DOHH2 (cell line): ENCODE measurements at regions not wholly inside any gene's neighbourhood (a gene's known extent, or its start where the extent isn't known, plus 50 kb on each side); places are given as distances from the start of the nearest gene placed in this dataset.

Experiments used
- H3F3A ChIP-seq: fragments of 200-600 bp; sonication (generic), shearing (Covaris generic); 2 replicates; pipeline ENCODE4 v1.6.0; 2016; ENCODE audit warnings: antibody characterized with exemption, mild to moderate bottlenecking; ENCODE audit not compliant: control insufficient read depth, insufficient read depth
- H3K27ac ChIP-seq: fragments of 200-600 bp; sonication (generic); 2 replicates; pipeline ENCODE4 v1.5.1; 2014; ENCODE audit warnings: low read depth, mild to moderate bottlenecking, low read length, moderate library complexity
- H3K27me3 ChIP-seq: fragments of 200-600 bp; sonication (generic); 2 replicates; pipeline ENCODE4 v1.6.1; 2014; ENCODE audit warnings: mild to moderate bottlenecking, low read length, mixed read lengths; ENCODE audit not compliant: control insufficient read depth
- H3K36me3 ChIP-seq: fragments of 200-600 bp; sonication (generic); 2 replicates; pipeline ENCODE4 v1.6.1; 2014; ENCODE audit warnings: mild to moderate bottlenecking, low read length, moderate library complexity, mixed read lengths; ENCODE audit not compliant: control insufficient read depth
- H3K4me1 ChIP-seq: fragments of 200-600 bp; sonication (generic); 2 replicates; pipeline ENCODE4 v1.6.1; 2014; ENCODE audit warnings: mild to moderate bottlenecking, low read length, mixed read lengths; ENCODE audit not compliant: control insufficient read depth
- H3K4me2 ChIP-seq: fragments of 200-600 bp; sonication (generic); 2 replicates; pipeline ENCODE4 v1.6.0; 2014; ENCODE audit warnings: mild to moderate bottlenecking, low read length, moderate library complexity
- H3K4me3 ChIP-seq: fragments of 200-600 bp; sonication (generic); 2 replicates; pipeline ENCODE4 v1.5.1; 2014; ENCODE audit warnings: mild to moderate bottlenecking, low read length, mixed read lengths
- H3K79me2 ChIP-seq: fragments of 200-600 bp; sonication (generic); 2 replicates; pipeline ENCODE4 v1.6.1; 2014; ENCODE audit warnings: mild to moderate bottlenecking, low read length, mixed read lengths; ENCODE audit not compliant: control insufficient read depth
- H3K9me2 ChIP-seq: fragments of 200-600 bp; sonication (generic); replicated peaks from 2 replicates; pipeline ENCODE4 v1.6.1; 2014; ENCODE audit warnings: mild to moderate bottlenecking, low read length, mixed read lengths; ENCODE audit not compliant: control insufficient read depth
- H3K9me3 ChIP-seq: fragments of 200-600 bp; sonication (generic); 2 replicates; pipeline ENCODE4 v1.6.1; 2014; ENCODE audit warnings: antibody characterized with exemption, low read length, mixed read lengths; ENCODE audit not compliant: control insufficient read depth, insufficient read depth
- H4K20me1 ChIP-seq: fragments of 200-600 bp; sonication (generic); 2 replicates; pipeline ENCODE4 v1.6.0; 2014; ENCODE audit warnings: low read depth, mild to moderate bottlenecking, antibody characterized with exemption, low read length, moderate library complexity; ENCODE audit not compliant: control insufficient read depth, insufficient read depth
- EZH2phosphoT487 ChIP-seq: fragments of 200-600 bp; sonication (generic); IDR thresholded peaks from 2 replicates; pipeline ENCODE4 v1.6.1; 2017; ENCODE audit warnings: borderline replicate concordance, mild to moderate bottlenecking, antibody characterized with exemption, low read length, moderate library complexity, mixed read lengths
- TF ChIP-seq, protein P1 (sequence below): fragments of 200-600 bp; sonication (generic); IDR thresholded peaks from one replicate; pipeline ENCODE4 v1.5.1; 2014; ENCODE audit warnings: antibody characterized with exemption, mild to moderate bottlenecking, low read depth, low read length; ENCODE audit not compliant: poor library complexity, severe bottlenecking

DNA sequence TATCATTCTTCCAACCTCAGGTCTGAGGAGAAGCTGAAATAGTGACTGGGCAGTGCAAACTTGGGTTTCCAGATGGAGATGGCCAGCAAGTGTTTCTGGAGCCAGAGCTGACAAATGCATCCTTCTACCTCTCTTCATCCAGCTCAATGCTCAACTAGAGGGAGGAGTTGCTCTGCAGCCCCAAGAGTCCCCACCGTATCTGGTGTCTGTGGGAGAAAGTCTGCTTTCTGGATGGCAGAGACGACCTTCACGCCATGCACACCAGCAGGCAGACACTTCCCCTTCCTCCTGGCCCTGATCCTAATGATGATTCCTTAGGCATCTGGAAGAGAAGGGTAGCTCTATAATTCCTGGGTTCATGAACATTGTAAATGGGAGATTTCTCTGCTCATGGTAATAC is 127.4 kb upstream of the SPACA1 start:
- Histone ChIP-seq H4K20me1 (no peaks in the 10 kb centered on the region), H3K4me2 (peak overlapping the region; percentile 87), H3K4me3 (peak overlapping the region; percentile 73), H3K4me1 (peaks cover 97% of the 10 kb centered on the region), H3F3A (peaks cover 82% of the 10 kb centered on the region), H3K79me2 (peaks cover 9% of the 10 kb centered on the region), H3K9me3 (no peaks in the 10 kb centered on the region), H3K27ac (peak overlapping the region; percentile 100), H3K27me3 (no peaks in the 10 kb centered on the region), H3K36me3 (peaks cover 46% of the 10 kb centered on the region), H3K9me2 (no peaks in the 10 kb centered on the region)
- TF ChIP-seq, protein P1, sequence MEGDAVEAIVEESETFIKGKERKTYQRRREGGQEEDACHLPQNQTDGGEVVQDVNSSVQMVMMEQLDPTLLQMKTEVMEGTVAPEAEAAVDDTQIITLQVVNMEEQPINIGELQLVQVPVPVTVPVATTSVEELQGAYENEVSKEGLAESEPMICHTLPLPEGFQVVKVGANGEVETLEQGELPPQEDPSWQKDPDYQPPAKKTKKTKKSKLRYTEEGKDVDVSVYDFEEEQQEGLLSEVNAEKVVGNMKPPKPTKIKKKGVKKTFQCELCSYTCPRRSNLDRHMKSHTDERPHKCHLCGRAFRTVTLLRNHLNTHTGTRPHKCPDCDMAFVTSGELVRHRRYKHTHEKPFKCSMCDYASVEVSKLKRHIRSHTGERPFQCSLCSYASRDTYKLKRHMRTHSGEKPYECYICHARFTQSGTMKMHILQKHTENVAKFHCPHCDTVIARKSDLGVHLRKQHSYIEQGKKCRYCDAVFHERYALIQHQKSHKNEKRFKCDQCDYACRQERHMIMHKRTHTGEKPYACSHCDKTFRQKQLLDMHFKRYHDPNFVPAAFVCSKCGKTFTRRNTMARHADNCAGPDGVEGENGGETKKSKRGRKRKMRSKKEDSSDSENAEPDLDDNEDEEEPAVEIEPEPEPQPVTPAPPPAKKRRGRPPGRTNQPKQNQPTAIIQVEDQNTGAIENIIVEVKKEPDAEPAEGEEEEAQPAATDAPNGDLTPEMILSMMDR, result no peak
- no peak for TF ChIP-seq EZH2phosphoT487

DNA sequence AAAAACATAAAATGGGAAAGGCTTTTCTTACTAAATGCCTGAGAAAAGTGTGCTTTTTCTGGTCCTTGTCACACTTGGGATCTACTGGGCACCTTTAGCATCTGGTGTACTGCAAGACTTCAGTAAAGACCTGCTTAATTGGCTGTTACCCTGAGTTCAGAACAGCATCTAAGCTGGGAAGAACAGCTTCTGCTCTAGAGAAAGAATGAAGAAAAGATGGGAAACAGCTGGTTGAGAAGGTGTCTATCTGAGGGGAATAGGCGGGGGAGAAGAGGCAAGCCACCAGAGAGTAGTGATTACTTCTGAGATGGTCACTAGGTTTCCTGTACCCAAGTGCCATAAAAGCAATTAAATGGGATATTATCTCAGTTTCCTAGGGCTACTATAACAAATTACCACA is 128.2 kb upstream of the SPACA1 start:
- Histone ChIP-seq H3K27me3 (no peaks in the 10 kb centered on the region), H3K27ac (peak overlapping the region; percentile 100)

DNA sequence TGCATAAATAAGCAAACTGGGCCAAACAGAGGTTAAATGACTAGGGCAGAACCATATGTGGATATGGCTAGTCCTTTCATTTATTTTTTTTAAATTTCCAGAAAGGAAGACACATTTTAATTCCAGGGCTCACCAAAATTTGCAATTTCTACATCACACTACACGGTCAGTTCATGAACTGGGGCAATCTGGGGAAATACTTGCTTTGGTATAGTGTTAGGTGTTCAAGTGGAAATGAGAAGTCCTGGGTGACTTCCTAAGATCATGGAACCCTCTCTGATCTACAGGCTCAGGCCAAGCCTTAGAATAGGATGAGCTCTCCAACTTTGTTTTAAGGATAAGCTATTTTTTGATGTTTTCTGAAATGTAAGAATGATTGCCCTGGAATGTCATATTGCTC is 128.6 kb upstream of the SPACA1 start:
- TF ChIP-seq, protein P1, result no peak
- TF ChIP-seq EZH2phosphoT487, result no peak
- Histone ChIP-seq H3K9me3 (no peaks in the 10 kb centered on the region), H3K9me2 (no peaks in the 10 kb centered on the region), H3K4me1 (peaks cover 97% of the 10 kb centered on the region), H3K79me2 (peaks cover 7% of the 10 kb centered on the region), H3K27ac (peak overlapping the region; percentile 100), H3K27me3 (no peaks in the 10 kb centered on the region), H4K20me1 (no peaks in the 10 kb centered on the region), H3K4me2 (peak overlapping the region; percentile 87), H3K36me3 (peaks cover 48% of the 10 kb centered on the region), H3F3A (peaks cover 82% of the 10 kb centered on the region), H3K4me3 (peak overlapping the region; percentile 73)

More for the DNA sequence above, 128.2 kb upstream of the SPACA1 start:
- H3K9me3 ChIP-seq, result no peaks in the 10 kb centered on the region
- H3K4me3 ChIP-seq, result peak overlapping the region; percentile 73
- H3F3A ChIP-seq, result peaks cover 85% of the 10 kb centered on the region
- peaks cover 7% of the 10 kb centered on the region for H3K79me2 ChIP-seq
- H3K4me1 ChIP-seq, result peaks cover 97% of the 10 kb centered on the region
- H4K20me1 ChIP-seq, result no peaks in the 10 kb centered on the region
- H3K36me3 ChIP-seq, result peaks cover 44% of the 10 kb centered on the region
- peak overlapping the region; percentile 87 for H3K4me2 ChIP-seq
- H3K9me2 ChIP-seq, result no peaks in the 10 kb centered on the region
- TF ChIP-seq EZH2phosphoT487, result no peak
- TF ChIP-seq, protein P1, result no peak
